ENCODE measurements at regions not wholly inside any gene's neighbourhood (a gene's known extent, or its start where the extent isn't known, plus 50 kb on each side); places are given as distances from the start of the nearest gene placed in this dataset.
"Not testable (repeated sequence)": the region's sequence is repeated elsewhere in the genome, so short reads cannot be mapped to it uniquely, and the experiment has no call there.

DNA sequence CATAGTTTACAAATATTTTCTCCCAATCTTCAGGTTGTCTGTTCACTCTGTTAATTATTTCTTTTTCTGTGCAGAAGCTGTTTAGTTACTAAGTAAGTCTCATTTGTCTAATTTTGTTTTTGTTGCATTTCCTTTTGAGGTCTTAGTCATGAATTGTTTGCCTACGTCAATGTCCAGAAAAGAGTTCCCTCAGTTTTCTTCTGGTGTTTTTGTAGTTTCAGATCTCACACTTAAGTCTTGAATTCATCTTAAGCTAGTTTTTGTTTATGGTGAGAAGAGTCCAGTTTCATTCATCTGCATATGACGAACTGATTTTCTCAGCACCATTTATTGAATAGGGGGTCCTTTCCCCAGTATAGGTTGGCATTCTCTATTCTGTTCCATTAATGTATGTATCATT, 1252.2 kb upstream of the TMEFF2 start:
- no peak for FAIRE-seq
- no peak for TF ChIP-seq POLR2A (IDR thresholded peaks at IDR 0.05; ENCODE audit: low read depth, low read length)
- TF ChIP-seq TAF1 (IDR thresholded peaks at IDR 0.05; ENCODE audit: borderline replicate concordance, low read depth, low read length): no peak
- TF ChIP-seq POLR2AphosphoS5 (IDR thresholded peaks at IDR 0.05; ENCODE audit: low read depth, low read length): no peak
- DNase-seq (ENCODE audit: insufficient read length): no peak

DNA sequence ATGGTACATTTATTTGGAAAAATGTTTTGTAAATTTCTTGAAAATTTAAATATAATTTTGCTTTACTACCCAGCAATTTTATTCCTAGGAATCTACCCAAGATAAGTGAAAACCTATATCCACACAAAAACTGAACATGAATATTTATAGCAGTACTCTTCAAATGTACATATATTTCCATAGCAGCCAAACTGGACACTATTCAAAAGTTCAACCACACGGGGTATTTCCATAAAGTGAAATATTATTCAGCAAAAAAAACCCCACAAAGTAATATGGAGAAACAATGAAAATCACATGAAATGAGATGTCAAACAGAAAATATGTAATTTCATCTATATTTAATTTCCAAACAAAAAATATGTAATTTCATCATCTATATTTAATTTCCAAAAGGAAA, 1247.6 kb upstream of the TMEFF2 start:
- FAIRE-seq: no peak
- no peak for DNase-seq (ENCODE audit: insufficient read length)
- no peak for TF ChIP-seq TAF1 (IDR thresholded peaks at IDR 0.05; ENCODE audit: borderline replicate concordance, low read depth, low read length)
- no peak for TF ChIP-seq POLR2A (IDR thresholded peaks at IDR 0.05; ENCODE audit: low read depth, low read length)
- no peak for TF ChIP-seq POLR2AphosphoS5 (IDR thresholded peaks at IDR 0.05; ENCODE audit: low read depth, low read length)

- DNase-seq (ENCODE audit: insufficient read length) (no peak), FAIRE-seq (no peak)
- TF ChIP-seq TAF1 (IDR thresholded peaks at IDR 0.05; ENCODE audit: borderline replicate concordance, low read depth, low read length): no peak
- TF ChIP-seq POLR2AphosphoS5 (IDR thresholded peaks at IDR 0.05; ENCODE audit: low read depth, low read length): no peak
- no peak for TF ChIP-seq POLR2A (IDR thresholded peaks at IDR 0.05; ENCODE audit: low read depth, low read length)
These were observed 1233.6 kb upstream of the TMEFF2 start for GRCh38 chr2:193428336-193428818.

- not testable (repeated sequence) for FAIRE-seq
These were observed 1217.6 kb upstream of the TMEFF2 start for GRCh38 chr2:193412368-193412767.

DNA sequence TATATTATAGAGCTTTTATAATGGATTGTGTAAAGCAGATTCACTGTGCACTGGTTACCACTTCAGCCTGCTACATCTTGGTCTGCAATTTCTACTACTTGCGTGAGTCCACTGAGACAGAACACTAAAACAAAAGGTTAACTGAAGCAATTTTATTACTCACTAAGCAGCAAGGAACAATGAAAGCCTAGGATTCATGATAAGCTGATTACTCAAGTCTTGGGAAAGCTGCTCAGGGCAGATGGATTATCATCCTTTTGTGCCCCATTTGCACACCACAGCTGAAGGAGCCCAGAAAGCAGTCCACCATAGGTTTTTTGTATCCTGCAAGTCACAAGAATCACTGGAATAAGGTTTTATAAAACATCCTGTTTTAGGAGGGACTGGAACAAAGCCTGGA, 1215.2 kb upstream of the TMEFF2 start:
- no peak for TF ChIP-seq POLR2AphosphoS5 (IDR thresholded peaks at IDR 0.05; ENCODE audit: low read depth, low read length)
- no peak for TF ChIP-seq POLR2A (IDR thresholded peaks at IDR 0.05; ENCODE audit: low read depth, low read length)
- TF ChIP-seq TAF1 (IDR thresholded peaks at IDR 0.05; ENCODE audit: borderline replicate concordance, low read depth, low read length): no peak
- DNase-seq (ENCODE audit: insufficient read length): no peak
- no peak for FAIRE-seq

More at GRCh38 chr2:193412368-193412767, 1217.6 kb upstream of the TMEFF2 start:
- not testable (repeated sequence) for DNase-seq (ENCODE audit: insufficient read length)

GRCh38 chr2:193382583-193382982, 1187.8 kb upstream of the TMEFF2 start:
- FAIRE-seq (no peak), DNase-seq (ENCODE audit: insufficient read length) (no peak)
- TF ChIP-seq POLR2AphosphoS5 (IDR thresholded peaks at IDR 0.05; ENCODE audit: low read depth, low read length) (no peak), TAF1 (IDR thresholded peaks at IDR 0.05; ENCODE audit: borderline replicate concordance, low read depth, low read length) (no peak), POLR2A (IDR thresholded peaks at IDR 0.05; ENCODE audit: low read depth, low read length) (no peak)

GRCh38 chr2:193377789-193378188, 1183.1 kb upstream of the TMEFF2 start:
- FAIRE-seq (no peak), DNase-seq (ENCODE audit: insufficient read length) (no peak)
- no peak for TF ChIP-seq TAF1 (IDR thresholded peaks at IDR 0.05; ENCODE audit: borderline replicate concordance, low read depth, low read length)
- TF ChIP-seq POLR2A (IDR thresholded peaks at IDR 0.05; ENCODE audit: low read depth, low read length): no peak
- no peak for TF ChIP-seq POLR2AphosphoS5 (IDR thresholded peaks at IDR 0.05; ENCODE audit: low read depth, low read length)

DNA sequence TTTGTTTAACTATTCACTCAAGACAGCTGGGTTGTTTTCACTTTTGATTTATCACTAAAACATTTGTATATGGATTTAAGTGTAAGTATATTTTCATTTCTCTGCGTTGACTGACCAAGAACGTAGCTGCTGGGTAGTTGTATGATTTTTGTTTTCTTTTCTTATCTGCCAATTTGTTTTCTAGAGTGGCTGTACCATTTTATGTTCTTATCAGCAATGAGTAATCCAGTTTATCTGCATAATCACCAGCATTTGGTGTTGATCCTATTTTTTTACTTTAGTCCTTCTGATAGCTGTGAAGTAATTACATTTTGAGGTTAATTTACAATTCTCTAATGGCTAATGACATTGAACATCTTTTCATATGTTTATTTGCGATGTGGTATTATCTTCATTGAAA, 1178.4 kb upstream of the TMEFF2 start:
- TF ChIP-seq POLR2AphosphoS5 (IDR thresholded peaks at IDR 0.05; ENCODE audit: low read depth, low read length): no peak
- TF ChIP-seq TAF1 (IDR thresholded peaks at IDR 0.05; ENCODE audit: borderline replicate concordance, low read depth, low read length): no peak
- TF ChIP-seq POLR2A (IDR thresholded peaks at IDR 0.05; ENCODE audit: low read depth, low read length): no peak
- DNase-seq (ENCODE audit: insufficient read length) (no peak), FAIRE-seq (no peak)

GRCh38 chr2:193371200-193371599, 1176.5 kb upstream of the TMEFF2 start:
- TF ChIP-seq POLR2A (IDR thresholded peaks at IDR 0.05; ENCODE audit: low read depth, low read length) (no peak), TAF1 (IDR thresholded peaks at IDR 0.05; ENCODE audit: borderline replicate concordance, low read depth, low read length) (no peak), POLR2AphosphoS5 (IDR thresholded peaks at IDR 0.05; ENCODE audit: low read depth, low read length) (no peak)
- FAIRE-seq (no peak), DNase-seq (ENCODE audit: insufficient read length) (no peak)

DNA sequence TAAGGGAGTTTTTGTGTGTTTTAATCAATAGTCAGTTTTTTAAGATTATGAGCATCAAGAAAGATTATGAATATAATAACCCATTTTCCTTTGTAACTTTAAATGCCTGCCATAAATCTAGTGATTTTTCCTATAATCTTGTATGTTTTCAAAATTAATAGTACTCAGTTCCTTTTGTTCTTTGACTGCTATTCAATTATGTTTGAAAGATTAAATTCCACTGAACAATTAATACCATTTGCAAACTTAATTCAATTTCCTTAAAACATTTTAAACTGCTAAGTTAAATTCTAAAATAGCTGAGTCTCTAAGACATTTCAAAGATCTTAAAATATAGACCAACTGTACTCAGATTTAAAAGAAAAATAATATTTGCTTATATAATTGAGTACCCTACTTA, 1173.9 kb upstream of the TMEFF2 start:
- DNase-seq (ENCODE audit: insufficient read length): no peak
- no peak for FAIRE-seq
- TF ChIP-seq TAF1 (IDR thresholded peaks at IDR 0.05; ENCODE audit: borderline replicate concordance, low read depth, low read length) (no peak), POLR2A (IDR thresholded peaks at IDR 0.05; ENCODE audit: low read depth, low read length) (no peak), POLR2AphosphoS5 (IDR thresholded peaks at IDR 0.05; ENCODE audit: low read depth, low read length) (no peak)

DNA sequence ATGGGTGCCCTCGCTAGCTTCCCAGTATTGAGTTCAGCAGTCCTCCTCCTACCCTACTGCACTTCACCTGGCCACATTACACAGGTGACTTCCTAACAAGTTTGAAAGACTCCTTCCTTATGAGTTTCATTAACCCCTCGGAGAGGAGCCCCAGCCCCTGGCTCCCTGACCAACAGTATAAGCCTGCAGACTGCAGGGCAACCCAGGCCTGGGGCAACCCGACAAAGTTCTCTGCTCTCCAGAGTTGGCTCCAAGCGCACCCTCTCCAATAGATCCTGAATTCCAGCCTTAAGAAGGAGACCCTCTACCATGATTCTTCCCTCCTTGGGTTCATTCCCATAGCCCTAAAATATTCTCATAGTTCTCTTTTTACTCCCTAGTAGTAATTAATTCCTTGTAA, 1162.8 kb upstream of the TMEFF2 start:
- no peak for TF ChIP-seq POLR2A (IDR thresholded peaks at IDR 0.05; ENCODE audit: low read depth, low read length)
- no peak for TF ChIP-seq TAF1 (IDR thresholded peaks at IDR 0.05; ENCODE audit: borderline replicate concordance, low read depth, low read length)
- TF ChIP-seq POLR2AphosphoS5 (IDR thresholded peaks at IDR 0.05; ENCODE audit: low read depth, low read length): no peak
- FAIRE-seq (no peak), DNase-seq (ENCODE audit: insufficient read length) (no peak)

- FAIRE-seq; DNase-seq (ENCODE audit: insufficient read length): not testable (repeated sequence)
These were observed 1158.0 kb upstream of the TMEFF2 start for GRCh38 chr2:193352665-193353242.

- no peak for FAIRE-seq
- DNase-seq (ENCODE audit: insufficient read length): no peak
- TF ChIP-seq POLR2AphosphoS5 (IDR thresholded peaks at IDR 0.05; ENCODE audit: low read depth, low read length) (no peak), POLR2A (IDR thresholded peaks at IDR 0.05; ENCODE audit: low read depth, low read length) (no peak), TAF1 (IDR thresholded peaks at IDR 0.05; ENCODE audit: borderline replicate concordance, low read depth, low read length) (no peak)
These were observed 1155.8 kb upstream of the TMEFF2 start for GRCh38 chr2:193350509-193350908.

Data from GM12892 (cell line).